HG02885 (cell line): ENCODE measurements at regions not wholly inside any gene's neighbourhood (a gene's known extent, or its start where the extent isn't known, plus 50 kb on each side); places are given as distances from the start of the nearest gene placed in this dataset.
A peak's percentile ranks its signal among the peaks of the same experiment; 100 is the strongest.
"Not testable (repeated sequence)": the region's sequence is repeated elsewhere in the genome, so short reads cannot be mapped to it uniquely, and the experiment has no call there.

ENCODE experiments used
- ATAC-seq: cut with Tn5 transposase; IDR thresholded peaks from one replicate; pipeline ENCODE4 v1.9.1; 2021; ENCODE audit warnings: mild to moderate bottlenecking; ENCODE audit not compliant: unreplicated experiment, poor library complexity

DNA sequence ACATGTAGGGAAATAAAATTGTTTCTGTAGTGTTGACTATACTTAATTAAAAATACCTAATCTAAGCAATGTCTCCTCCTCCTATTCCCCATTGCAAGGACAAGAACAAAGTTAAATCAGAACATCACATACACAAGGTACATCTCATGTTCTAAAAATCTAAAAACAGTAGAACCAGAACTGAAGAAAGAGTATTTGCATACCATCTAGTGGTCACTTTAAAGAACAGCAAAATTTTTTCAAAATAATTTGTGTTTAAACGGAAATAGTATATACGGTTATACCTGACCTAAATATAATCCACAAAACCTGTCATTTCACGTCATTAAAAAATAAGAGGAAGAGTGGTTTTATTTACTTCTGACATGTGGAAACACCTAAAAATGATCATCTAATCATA, 294.3 kb upstream of the KCNH7 start:
- ATAC-seq: peak; percentile 69

DNA sequence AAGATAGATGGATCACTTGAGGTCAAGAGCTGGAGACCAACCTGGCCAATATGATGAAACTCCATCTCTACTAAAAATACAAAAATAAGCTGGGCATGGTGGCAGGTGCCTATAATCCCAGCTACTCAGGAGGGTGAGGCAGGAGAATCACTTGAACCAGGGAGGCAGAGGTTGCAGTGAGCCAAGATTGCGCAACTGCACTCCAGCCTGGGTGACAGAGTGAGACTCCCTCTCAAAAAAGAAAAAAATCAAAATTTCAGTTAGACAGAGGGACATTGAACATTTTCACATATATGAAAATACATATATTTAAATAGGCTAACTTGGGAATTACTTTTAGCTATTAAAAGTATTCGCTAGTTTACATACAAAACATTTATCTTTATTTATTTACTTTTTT, 293.6 kb upstream of the KCNH7 start:
- not testable (repeated sequence) for ATAC-seq

DNA sequence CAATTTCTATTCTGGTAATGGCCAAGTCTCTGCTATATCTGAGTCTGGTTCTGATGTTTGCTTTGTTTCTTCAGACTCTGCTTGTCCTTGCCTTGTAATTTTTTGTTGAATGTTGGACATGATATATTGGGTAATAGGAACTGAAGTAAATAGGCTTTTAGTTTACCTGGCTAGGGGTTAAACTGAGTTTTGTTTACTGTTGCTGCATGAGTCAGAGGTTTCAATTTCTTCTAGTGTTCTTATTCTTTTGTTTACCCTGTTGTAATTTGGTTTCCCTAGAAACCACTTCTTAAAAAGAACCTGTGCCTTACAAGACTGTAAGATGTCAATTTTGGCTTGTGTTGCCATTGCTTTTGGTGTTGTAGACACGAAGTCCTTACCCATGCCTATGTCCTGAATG, 285.0 kb upstream of the KCNH7 start:
- no peak for ATAC-seq

DNA sequence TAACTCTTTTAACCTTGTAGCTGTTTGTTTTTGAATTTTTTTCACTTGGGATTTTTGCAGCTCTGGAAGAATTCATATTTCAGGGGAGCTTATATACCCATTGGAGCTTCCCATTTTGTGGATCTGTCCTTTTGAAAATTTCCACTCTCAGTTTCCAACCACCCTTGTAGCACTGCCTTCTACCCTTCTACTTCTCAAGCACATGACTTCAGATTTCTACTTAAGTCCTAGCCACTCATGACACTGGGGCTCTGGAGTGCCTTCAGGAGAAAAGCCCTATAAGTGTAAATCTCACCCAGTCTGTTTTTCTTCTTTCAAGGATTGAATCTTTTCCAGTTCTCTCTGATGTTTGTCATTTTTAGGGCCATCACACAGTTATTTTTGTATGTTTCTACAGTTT, 283.7 kb upstream of the KCNH7 start:
- ATAC-seq: no peak

DNA sequence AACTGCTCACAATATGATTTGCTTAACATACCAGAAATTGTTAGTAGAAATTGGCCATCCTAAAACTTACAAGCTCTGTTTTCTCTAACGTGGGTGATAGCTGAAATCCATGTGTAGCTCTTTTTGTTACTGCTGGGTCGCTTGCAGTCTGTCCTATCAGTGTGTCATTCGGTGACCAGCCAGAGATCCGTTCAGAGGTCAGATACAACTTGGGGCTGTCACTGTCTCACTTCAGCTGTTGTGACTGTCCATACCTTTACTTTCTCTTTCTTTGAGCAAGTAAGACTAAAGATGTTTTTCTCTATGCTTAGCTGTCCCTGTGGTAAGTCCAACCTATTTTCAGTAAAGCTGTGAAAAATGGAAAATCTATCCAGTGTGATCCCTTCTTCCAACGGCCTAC, 282.9 kb upstream of the KCNH7 start:
- ATAC-seq: no peak

DNA sequence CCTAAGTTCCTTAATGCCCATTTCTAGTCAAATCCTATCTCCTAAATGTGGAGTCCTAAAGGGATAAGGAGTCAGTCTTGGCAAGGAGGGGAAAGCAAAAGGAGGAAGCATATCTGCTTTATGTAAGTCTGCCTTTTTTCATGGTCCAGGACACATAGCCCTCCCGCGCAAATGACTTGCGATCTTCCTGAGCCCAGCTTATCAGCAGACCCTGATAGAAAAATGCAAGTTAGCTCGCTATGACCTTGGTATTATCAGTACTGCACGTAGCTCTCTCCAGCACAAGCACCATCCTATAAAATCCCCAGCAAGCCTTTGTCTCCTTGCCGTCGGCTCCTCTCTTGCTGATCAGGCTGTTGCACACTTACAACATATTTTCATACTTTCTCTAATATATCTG, 281.4 kb upstream of the KCNH7 start:
- ATAC-seq: no peak

- ATAC-seq: no peak
Observed at GRCh38 chr2:163086940-163087339, 248.4 kb upstream of the KCNH7 start.

DNA sequence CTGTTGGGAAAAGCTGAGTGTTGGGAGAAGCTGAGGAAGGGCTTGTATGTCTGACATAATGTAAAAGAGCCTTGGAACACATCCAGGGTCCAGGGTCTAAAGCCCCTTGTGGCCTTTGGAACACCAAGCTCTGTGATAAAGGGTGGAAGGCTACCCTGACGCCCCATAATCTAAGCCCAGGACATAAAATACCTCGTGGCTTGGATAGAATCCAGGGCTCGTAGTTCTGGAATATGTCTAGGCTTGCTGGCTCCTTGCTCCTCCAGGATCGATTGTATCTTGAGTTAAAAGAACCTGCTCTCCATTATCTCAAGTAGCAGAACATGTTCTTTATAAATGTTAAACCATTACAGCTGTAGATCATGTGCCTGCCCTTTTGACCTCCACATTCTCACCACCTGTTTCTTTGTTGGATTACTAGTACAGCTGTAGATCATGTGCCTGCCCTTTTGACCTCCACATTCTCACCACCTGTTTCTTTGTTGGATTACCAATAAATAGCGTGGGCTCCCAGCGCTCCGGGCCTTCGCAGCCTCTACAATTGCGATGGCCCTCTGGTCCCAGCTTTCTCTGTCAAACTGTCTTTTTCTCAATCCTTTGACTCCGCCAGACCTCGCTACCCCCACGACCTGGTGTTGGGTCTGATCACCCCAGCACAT, 246.9 kb upstream of the KCNH7 start:
- not testable (repeated sequence) for ATAC-seq

- no peak for ATAC-seq
Observed at GRCh38 chr2:163081754-163082153, 243.2 kb upstream of the KCNH7 start.

- no peak for ATAC-seq
Observed at GRCh38 chr2:163077241-163077640, 238.7 kb upstream of the KCNH7 start.

- no peak for ATAC-seq
Observed at GRCh38 chr2:163066085-163066484, 227.5 kb upstream of the KCNH7 start.

GRCh38 chr2:163062524-163062923, 224.0 kb upstream of the KCNH7 start:
- no peak for ATAC-seq

- no peak for ATAC-seq
Observed at GRCh38 chr2:163046615-163047014, 208.0 kb upstream of the KCNH7 start.

- no peak for ATAC-seq
Observed at GRCh38 chr2:163045830-163046229, 207.3 kb upstream of the KCNH7 start.

DNA sequence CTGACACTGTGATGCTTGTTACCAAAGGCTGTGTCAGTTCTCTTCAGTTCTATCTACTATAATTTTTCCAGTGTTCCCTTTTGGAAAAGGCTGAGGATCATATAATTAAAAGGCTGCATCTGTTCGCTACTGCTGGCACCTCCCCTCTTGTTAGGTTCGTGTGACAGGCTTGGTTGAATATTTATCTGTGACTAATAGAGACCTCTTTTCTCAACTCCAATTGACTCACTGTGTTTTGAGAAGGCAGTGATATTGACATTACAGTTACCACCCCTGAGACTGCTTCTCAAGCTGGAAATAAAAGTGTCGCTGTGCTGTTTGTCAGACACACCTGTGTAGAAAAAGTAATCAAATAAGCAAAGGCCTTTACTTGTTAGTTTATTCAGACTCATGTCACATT, 205.5 kb upstream of the KCNH7 start:
- ATAC-seq: no peak

DNA sequence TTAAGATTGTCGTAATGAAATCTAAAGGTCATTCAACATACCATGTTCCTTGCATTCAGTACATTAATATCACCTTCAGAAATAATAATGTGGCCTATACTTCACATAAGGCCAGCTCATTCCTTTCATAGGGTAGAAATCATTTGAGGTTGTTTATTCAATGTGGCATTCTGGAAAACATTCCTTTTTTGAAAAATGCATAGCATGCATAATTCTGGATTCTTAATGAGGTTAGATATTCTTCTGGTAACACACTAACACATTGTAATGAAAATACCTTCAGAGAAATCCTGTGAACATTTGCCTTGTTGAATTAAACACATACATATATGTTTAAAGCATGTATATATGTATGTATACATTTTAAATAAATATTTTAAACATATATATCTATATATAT, 204.6 kb upstream of the KCNH7 start:
- no peak for ATAC-seq

DNA sequence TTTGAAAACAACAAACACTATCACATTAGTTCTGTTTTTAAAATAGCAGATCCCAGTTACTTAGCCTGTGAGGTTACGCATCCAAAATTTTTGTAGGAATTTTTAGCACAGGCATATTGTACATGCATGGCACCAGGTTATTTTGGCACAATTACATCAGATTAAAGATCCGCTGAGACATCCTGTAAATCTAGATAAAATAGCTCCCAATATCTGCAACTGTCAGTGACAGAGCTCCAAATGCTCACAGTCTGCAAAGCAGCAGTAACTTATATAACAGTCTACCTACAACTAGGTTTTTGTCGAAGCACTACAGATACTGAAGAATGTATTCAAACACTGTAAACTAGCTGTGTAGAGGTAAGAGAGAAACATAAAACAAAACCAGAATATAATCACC, 200.7 kb upstream of the KCNH7 start:
- ATAC-seq: no peak

DNA sequence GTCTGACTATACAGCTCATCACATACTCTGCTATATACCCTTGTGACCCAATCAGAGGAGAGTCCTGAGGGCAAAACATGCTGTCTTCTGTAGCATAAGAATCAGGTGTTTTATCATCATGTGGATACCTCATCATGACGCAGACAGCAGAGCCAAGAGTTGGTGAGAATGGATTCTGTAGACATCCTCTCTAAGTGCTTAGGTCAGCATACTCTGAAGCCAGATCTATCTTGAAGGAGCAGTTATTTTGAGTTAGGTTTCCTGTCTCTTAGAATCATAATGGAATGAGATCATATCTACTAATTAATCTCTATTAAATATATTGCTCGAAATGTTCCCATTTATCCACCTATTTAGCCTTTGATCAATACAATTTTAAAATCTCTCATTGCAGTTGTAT, 190.2 kb upstream of the KCNH7 start:
- no peak for ATAC-seq

DNA sequence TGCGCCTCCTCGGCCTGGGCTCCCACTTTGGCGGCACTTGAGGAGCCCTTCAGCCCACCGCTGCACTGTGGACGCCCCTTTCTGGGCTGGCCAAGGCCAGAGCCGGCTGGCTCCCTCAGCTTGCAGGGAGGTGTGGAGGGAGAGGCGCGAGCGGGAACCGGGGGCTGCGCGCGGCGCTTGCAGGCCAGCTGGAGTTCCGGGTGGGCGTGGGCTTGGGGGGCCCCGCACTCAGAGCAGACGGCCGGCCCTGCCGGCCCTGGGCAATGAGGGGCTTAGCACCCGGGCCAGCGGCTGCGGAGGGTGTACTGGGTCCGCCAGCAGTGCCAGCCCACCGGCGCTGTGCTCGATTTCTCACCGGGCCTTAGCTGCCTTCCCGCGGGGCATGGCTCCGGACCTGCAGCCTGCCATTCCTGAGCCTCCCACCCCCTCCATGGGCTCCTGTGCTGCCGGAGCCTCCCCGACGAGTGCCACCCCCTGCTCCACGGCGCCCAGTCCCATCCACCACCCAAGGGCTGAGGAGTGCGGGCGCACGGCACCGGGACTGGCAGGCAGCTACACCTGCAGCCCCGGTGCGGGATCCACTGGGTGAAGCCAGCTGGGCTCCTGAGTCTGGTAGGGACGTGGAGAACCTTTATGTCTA, 187.7 kb upstream of the KCNH7 start:
- not testable (repeated sequence) for ATAC-seq

DNA sequence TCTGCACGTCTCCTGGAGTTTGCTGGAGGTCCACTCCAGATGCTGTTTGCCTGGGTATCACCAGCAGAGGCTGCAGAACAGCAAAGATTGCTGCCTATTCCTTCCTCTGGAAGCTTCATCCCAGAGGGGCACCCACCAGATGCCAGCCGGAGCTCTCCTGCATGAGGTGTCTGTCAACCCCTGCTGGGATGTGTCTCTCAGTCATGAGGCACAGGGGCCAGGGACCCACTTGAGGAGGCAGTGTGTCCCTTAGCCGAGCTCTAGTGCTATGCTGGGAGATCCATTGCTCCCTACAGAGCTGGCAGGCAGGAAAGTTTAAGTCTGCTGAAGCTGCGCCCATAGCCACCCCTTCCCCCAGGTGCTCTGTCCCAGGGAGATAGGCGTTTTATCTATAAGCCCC, 178.3 kb upstream of the KCNH7 start:
- not testable (repeated sequence) for ATAC-seq

GRCh38 chr2:163011000-163011399, 172.4 kb upstream of the KCNH7 start:
- no peak for ATAC-seq

- ATAC-seq: no peak
Observed at GRCh38 chr2:163008642-163009041, 170.1 kb upstream of the KCNH7 start.
